COLO668 (cell line): ENCODE measurements at regions not wholly inside any gene's neighbourhood (a gene's known extent, or its start where the extent isn't known, plus 50 kb on each side); places are given as distances from the start of the nearest gene placed in this dataset.
"Not testable (repeated sequence)": the region's sequence is repeated elsewhere in the genome, so short reads cannot be mapped to it uniquely, and the experiment has no call there.

Experiments
- DNase-seq: peaks from one replicate; lab custom pipeline; 2025; ENCODE audit not compliant: unreplicated experiment; lab: John Stamatoyannopoulos, UW

GRCh38 chr1:78715181-78715661, 65.6 kb downstream of the IFI44 start:
- DNase-seq: no peak

GRCh38 chr1:78716186-78716585, 66.6 kb downstream of the IFI44 start:
- no peak for DNase-seq

GRCh38 chr1:78718566-78718965, 68.9 kb downstream of the IFI44 start:
- DNase-seq: no peak

- DNase-seq: no peak
These were observed 71.5 kb downstream of the IFI44 start for GRCh38 chr1:78721136-78721535.

- DNase-seq: no peak
These were observed 72.5 kb downstream of the IFI44 start for GRCh38 chr1:78722105-78722504.

- DNase-seq: no peak
These were observed 72.9 kb downstream of the IFI44 start for GRCh38 chr1:78722521-78722920.

- DNase-seq: no peak
These were observed 73.3 kb downstream of the IFI44 start for GRCh38 chr1:78722947-78723346.

GRCh38 chr1:78726686-78727085, 77.1 kb downstream of the IFI44 start:
- no peak for DNase-seq

- no peak for DNase-seq
These were observed 78.7 kb downstream of the IFI44 start for GRCh38 chr1:78728359-78728758.

- no peak for DNase-seq
These were observed 80.4 kb downstream of the IFI44 start for GRCh38 chr1:78730054-78730453.

- DNase-seq: no peak
These were observed 82.0 kb downstream of the IFI44 start for GRCh38 chr1:78731674-78732073.

GRCh38 chr1:78737241-78737640, 87.6 kb downstream of the IFI44 start:
- DNase-seq: no peak

GRCh38 chr1:78743626-78744025, 94.0 kb downstream of the IFI44 start:
- no peak for DNase-seq

- DNase-seq: no peak
These were observed 95.5 kb downstream of the IFI44 start for GRCh38 chr1:78745111-78745510.

- not testable (repeated sequence) for DNase-seq
These were observed 104.0 kb downstream of the IFI44 start for GRCh38 chr1:78753679-78754078.

GRCh38 chr1:78755986-78756385, 106.4 kb downstream of the IFI44 start:
- no peak for DNase-seq

- DNase-seq: no peak
These were observed 108.9 kb downstream of the IFI44 start for GRCh38 chr1:78758506-78758905.

GRCh38 chr1:78759881-78760280, 110.2 kb downstream of the IFI44 start:
- DNase-seq: no peak

GRCh38 chr1:78760858-78761257, 111.2 kb downstream of the IFI44 start:
- no peak for DNase-seq

- DNase-seq: no peak
These were observed 112.5 kb downstream of the IFI44 start for GRCh38 chr1:78762113-78762512.

GRCh38 chr1:78765489-78765888, 115.9 kb downstream of the IFI44 start:
- DNase-seq: no peak

- DNase-seq: no peak
These were observed 130.2 kb downstream of the IFI44 start for GRCh38 chr1:78779831-78780230.

- DNase-seq: no peak
These were observed 137.9 kb downstream of the IFI44 start for GRCh38 chr1:78787544-78787943.

- no peak for DNase-seq
These were observed 140.5 kb downstream of the IFI44 start for GRCh38 chr1:78790174-78790573.
